Activated CD4-positive, alpha-beta T cell treated with anti-CD3 and anti-CD28 coated beads, Interleukin-2, amount 50 U/mL, for 24 hours (primary cell): ENCODE measurements at regions not wholly inside any gene's neighbourhood (a gene's known extent, or its start where the extent isn't known, plus 50 kb on each side); places are given as distances from the start of the nearest gene placed in this dataset.

Experiments
- DNase-seq, 2 donors: peaks; one replicate each; pipeline ENCODE4 v3.0.0-alpha.2; 2020; ENCODE audit warnings: low read depth in 1 of 2, low spot score in 1 of 2

GRCh38 chr6:43951063-43951755 lies 176.0 kb downstream of the MRPL14 start:
- DNase-seq: no peak

GRCh38 chr6:43950731-43951062 lies 176.6 kb downstream of the MRPL14 start:
- DNase-seq: no peak

- no peak for DNase-seq
Observed at GRCh38 chr6:43950051-43950605, 177.1 kb downstream of the MRPL14 start.

GRCh38 chr6:43949551-43949991 lies 177.7 kb downstream of the MRPL14 start:
- DNase-seq: no peak

- DNase-seq: no peak
Observed at GRCh38 chr6:43948527-43949485, 178.4 kb downstream of the MRPL14 start.

- no peak for DNase-seq
Observed at GRCh38 chr6:43947860-43948259, 177.8 kb downstream of the VEGFA start.

- no peak for DNase-seq
Observed at GRCh38 chr6:43946641-43947363, 176.8 kb downstream of the VEGFA start.

- no peak for DNase-seq
Observed at GRCh38 chr6:43945768-43946080, 175.7 kb downstream of the VEGFA start.

- DNase-seq: no peak
Observed at GRCh38 chr6:43944908-43945767, 175.1 kb downstream of the VEGFA start.

GRCh38 chr6:43943781-43944250 lies 173.8 kb downstream of the VEGFA start:
- DNase-seq: no peak

- DNase-seq: no peak
Observed at GRCh38 chr6:43943099-43943766, 173.2 kb downstream of the VEGFA start.

GRCh38 chr6:43942616-43943015 lies 172.6 kb downstream of the VEGFA start:
- no peak for DNase-seq

- no peak for DNase-seq
Observed at GRCh38 chr6:43942011-43942442, 172.0 kb downstream of the VEGFA start.

- DNase-seq: no peak
Observed at GRCh38 chr6:43941174-43941573, 171.2 kb downstream of the VEGFA start.

- no peak for DNase-seq
Observed at GRCh38 chr6:43940393-43941087, 170.5 kb downstream of the VEGFA start.

- DNase-seq: no peak
Observed at GRCh38 chr6:43940071-43940392, 170.0 kb downstream of the VEGFA start.

- no peak for DNase-seq
Observed at GRCh38 chr6:43939281-43940070, 169.5 kb downstream of the VEGFA start.
